ES-I3 (cell line): ENCODE measurements at regions not wholly inside any gene's neighbourhood (a gene's known extent, or its start where the extent isn't known, plus 50 kb on each side); places are given as distances from the start of the nearest gene placed in this dataset.

Source experiments
- H3K36me3 ChIP-seq: 2 replicates; pipeline ENCODE4 v1.6.1; 2013; ENCODE audit warnings: mild to moderate bottlenecking, low read length, control low read depth, moderate library complexity; ENCODE audit not compliant: insufficient read depth
- H3K4me1 ChIP-seq: 2 replicates; pipeline ENCODE4 v1.6.1; 2013; ENCODE audit warnings: mild to moderate bottlenecking, control low read depth, low read length; ENCODE audit not compliant: insufficient read depth
- H3K9ac ChIP-seq: 2 replicates; pipeline ENCODE4 v1.6.1; 2013; ENCODE audit warnings: low read depth, mild to moderate bottlenecking, low read length, moderate library complexity
- H3K9me3 ChIP-seq: 2 replicates; pipeline ENCODE4 v1.6.1; 2013; ENCODE audit warnings: mild to moderate bottlenecking, low read length, moderate library complexity; ENCODE audit not compliant: control insufficient read depth, insufficient read depth

DNA sequence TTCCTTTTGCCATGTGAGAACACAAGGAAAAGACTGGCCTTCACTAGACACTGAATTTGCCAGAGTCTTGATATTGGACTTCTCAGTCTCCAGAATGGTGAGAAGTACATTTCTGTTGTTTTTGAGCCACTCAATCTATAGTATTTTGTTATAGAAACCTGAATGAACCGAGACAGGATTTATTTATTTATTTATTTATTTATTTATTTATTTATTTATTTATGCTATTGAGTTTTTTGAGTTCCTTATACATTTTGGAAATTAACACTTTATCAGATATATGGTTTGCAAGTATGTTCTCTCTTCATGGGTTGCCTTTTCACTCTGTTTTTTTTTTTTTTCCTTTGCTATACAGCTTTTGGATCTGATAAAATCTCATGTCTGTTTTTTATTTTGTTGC lies 319.0 kb upstream of the PCDH20 start:
- H3K36me3 ChIP-seq = no peaks in the 10 kb centered on the region
- H3K9me3 ChIP-seq = no peaks in the 10 kb centered on the region
- H3K4me1 ChIP-seq = peaks cover 4% of the 10 kb centered on the region; the same call in 1 of the 2 replicates
- H3K9ac ChIP-seq = no peak overlapping the region

DNA sequence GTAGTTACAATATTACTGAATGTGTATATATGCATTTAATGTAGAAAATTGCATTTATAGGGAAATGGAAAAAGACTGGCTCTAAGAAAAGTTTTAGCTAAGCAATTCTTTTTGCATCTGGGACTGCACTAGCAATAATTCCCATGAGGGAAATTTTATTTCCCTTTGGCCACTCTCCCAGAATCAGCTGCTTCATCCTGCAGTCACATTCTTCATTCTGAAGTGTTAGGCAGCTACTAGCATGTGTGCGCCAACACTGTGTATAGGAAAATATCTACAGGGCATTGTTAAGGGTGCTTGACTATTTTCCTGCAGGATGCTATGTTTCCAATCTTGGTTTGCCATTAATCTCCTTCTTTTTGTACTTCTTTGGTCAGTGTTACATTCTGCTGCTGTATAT lies 312.8 kb upstream of the PCDH20 start:
- 0 out of 2 replicates have a peak, but pooled peaks cover 5% of the 10 kb centered on the region for H3K4me1 ChIP-seq
- no peaks in the 10 kb centered on the region for H3K36me3 ChIP-seq
- no peaks in the 10 kb centered on the region for H3K9me3 ChIP-seq
- no peak overlapping the region for H3K9ac ChIP-seq

DNA sequence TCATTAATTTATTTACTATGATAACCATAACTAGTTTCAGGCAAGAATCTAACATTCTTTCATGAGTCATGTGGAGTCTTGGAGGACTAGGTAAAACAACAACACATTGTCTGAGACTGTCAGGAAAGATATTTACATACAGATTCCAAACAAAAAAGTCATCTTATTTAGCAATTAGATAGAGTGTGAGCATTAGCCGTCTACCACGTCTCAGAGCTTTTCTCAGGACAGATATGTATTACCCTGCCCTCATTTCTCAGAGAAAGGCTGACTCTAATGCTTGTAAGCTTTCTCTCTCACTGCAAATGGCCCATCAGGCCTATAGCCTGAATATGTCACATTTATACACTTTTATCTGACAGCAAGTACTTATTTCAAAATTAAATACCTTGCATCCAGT lies 312.1 kb upstream of the PCDH20 start:
- Histone ChIP-seq H3K4me1 (0 out of 2 replicates have a peak, but pooled peaks cover 5% of the 10 kb centered on the region), H3K36me3 (no peaks in the 10 kb centered on the region), H3K9me3 (no peaks in the 10 kb centered on the region), H3K9ac (no peak overlapping the region)

DNA sequence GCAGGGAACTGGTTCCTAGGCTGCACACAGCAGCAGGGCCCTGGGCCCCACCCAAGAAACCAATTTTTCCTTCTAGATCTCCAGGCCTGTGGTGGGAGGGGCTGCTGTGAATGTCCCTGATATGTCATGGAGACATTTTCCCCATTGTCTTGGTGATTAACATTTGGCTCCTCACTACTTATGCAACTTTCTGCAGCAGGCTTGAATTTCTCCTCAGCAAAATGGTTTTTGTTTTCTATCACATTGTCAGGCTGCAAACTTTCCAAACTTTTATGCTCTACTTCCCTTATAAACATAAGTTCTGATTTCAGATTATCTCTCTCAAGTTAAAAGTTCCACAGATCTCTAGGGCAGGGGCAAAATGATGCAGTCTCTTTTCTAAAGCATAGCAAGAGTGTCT lies 310.2 kb upstream of the PCDH20 start:
- no peaks in the 10 kb centered on the region for H3K36me3 ChIP-seq
- H3K9ac ChIP-seq = no peak overlapping the region

DNA sequence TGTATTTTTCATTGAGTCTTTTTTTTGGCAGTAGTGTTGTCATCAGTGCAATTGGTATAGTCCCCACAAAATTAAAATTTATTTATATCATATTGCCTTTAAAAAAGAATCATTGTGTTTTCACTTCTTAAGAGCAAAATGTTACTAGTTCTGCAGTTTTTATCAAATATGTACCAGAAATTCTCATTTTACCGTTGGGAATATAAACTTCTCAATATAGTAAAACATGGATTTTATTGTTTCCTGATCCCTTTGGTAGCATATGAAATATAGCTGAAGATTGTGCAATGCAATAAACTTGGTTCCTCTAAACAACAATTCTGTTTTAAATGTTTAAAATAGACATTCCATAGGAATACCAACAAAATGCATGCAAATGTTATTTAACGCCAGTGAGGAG lies 306.5 kb upstream of the PCDH20 start:
- Histone ChIP-seq H3K9ac (no peak overlapping the region), H3K9me3 (no peaks in the 10 kb centered on the region), H3K4me1 (no peaks in the 10 kb centered on the region), H3K36me3 (no peaks in the 10 kb centered on the region)

More for the DNA sequence above, 310.2 kb upstream of the PCDH20 start:
- 0 out of 2 replicates have a peak, but pooled peaks cover 5% of the 10 kb centered on the region for H3K4me1 ChIP-seq
- H3K9me3 ChIP-seq = no peaks in the 10 kb centered on the region

DNA sequence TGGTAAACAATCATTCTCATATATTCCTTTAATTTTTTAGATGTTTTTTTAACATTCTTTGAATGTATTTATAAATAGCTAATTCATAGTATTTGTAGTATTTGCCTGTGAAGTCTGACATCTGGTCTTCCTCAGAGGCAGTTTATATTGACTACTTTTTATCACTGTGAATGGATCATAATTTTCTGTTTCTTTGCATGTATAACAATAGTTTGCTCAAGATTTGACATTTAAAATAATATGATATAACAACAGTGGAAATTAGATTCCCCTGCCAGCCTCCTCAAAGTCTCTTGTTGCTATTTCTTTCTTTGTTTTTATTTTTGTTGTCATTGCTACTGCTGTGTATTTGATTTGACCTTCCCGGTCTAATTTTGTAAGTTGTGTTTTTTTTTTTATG lies 297.0 kb upstream of the PCDH20 start:
- H3K9ac ChIP-seq = no peak overlapping the region
- H3K36me3 ChIP-seq = no peaks in the 10 kb centered on the region
- H3K4me1 ChIP-seq = no peaks in the 10 kb centered on the region
- H3K9me3 ChIP-seq = no peaks in the 10 kb centered on the region

DNA sequence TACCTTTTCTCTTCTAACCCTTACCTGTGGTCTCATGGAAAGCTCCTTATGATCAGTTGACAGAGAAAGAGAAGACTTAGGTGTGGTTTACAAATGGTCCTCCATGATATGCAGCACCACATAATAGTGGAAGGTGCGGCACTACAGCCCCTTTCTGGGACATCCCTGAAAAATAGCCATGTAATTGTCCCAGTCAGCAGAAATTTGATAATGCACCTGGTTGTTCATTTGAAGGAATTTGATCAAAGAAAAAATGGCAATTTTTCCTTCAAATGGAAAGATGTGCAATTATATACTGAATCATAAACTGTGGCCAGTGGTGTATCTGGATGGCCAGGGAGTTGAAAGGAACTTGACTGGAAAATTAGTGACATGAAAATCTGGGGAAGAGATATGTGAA lies 293.6 kb upstream of the PCDH20 start:
- Histone ChIP-seq H3K4me1 (no peaks in the 10 kb centered on the region), H3K9me3 (no peaks in the 10 kb centered on the region), H3K9ac (no peak overlapping the region), H3K36me3 (no peaks in the 10 kb centered on the region)

DNA sequence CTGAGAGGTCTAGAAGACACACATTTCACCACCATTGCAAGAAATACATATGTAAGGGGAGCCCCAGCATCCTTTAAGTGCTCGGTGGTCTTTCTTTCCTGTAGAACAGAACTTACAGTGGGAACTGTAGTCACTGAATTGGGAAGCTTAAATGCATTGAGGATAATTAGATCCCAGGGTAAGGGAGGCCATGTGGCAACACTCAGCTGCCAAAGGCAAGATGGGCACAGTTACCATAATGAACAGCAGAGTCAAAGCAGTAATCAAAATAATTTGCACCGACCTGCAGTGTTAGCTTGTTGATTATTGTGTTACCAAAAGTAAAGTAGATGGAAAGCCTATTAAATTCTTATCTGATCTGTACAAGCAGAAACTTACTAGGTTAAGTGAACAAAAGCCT lies 291.2 kb upstream of the PCDH20 start:
- no peak overlapping the region for H3K9ac ChIP-seq
- no peaks in the 10 kb centered on the region for H3K9me3 ChIP-seq

DNA sequence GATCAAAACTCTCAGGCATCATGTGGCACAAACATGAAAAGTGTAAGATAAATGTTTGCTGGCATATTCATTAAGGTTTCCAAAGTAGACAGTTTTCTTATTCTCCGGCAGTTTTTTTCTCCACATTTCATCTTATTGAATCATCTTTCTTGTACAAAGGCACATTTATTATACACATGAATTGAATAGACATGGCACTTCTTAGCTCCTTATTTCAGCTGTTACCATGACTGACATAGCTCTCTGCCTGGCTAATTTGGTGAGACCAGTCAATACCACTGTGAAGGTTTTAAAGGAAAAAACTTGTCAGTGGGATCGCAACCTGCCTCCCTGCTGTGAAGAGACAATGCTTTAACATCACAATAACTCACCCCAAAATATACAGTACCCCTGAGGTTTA lies 285.0 kb upstream of the PCDH20 start:
- H3K4me1 ChIP-seq = no peaks in the 10 kb centered on the region
- H3K9ac ChIP-seq = no peak overlapping the region
- no peaks in the 10 kb centered on the region for H3K9me3 ChIP-seq
- H3K36me3 ChIP-seq = no peaks in the 10 kb centered on the region

More for the DNA sequence above, 291.2 kb upstream of the PCDH20 start:
- Histone ChIP-seq H3K36me3 (no peaks in the 10 kb centered on the region), H3K4me1 (no peaks in the 10 kb centered on the region)

DNA sequence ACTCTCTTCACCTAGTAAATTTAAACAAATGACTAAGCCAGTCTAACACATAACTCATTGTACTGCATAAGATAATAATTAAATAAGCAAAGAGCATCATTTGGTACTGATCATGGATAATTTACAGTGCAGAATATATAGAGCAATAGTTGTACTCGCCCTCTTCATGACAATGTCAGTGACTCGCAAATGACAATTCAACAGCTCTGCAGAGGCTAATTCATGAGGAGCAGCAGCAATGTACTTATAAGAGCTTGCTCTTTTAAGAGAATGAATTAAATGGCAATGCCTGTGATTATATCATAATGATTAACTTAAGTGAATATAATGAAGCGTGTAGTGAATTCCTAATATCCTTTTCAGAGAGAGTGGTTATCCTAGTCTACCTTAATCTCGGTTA lies 284.5 kb upstream of the PCDH20 start:
- Histone ChIP-seq H3K9ac (no peak overlapping the region), H3K36me3 (no peaks in the 10 kb centered on the region), H3K4me1 (no peaks in the 10 kb centered on the region), H3K9me3 (no peaks in the 10 kb centered on the region)

DNA sequence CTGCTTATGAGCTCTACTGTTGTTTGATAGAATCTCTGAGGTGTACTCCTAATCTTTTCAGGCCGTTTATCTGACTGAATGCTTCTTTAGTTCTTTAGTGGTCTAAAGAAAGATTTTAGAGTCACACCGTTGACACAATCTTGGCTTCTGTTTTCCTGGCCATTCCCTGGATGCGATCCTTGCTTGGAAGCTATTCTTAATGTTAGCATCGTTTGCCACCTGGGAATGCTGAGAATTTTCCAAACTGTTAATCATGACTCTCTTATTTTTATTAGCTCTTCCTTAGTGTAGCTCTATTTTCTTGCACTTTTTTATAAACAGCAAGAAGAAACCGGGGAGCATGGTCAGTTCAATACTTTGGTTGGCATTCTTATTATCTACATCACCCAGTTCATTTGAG lies 281.0 kb upstream of the PCDH20 start:
- no peaks in the 10 kb centered on the region for H3K4me1 ChIP-seq
- no peaks in the 10 kb centered on the region for H3K36me3 ChIP-seq
- H3K9me3 ChIP-seq = no peaks in the 10 kb centered on the region
- no peak overlapping the region for H3K9ac ChIP-seq

DNA sequence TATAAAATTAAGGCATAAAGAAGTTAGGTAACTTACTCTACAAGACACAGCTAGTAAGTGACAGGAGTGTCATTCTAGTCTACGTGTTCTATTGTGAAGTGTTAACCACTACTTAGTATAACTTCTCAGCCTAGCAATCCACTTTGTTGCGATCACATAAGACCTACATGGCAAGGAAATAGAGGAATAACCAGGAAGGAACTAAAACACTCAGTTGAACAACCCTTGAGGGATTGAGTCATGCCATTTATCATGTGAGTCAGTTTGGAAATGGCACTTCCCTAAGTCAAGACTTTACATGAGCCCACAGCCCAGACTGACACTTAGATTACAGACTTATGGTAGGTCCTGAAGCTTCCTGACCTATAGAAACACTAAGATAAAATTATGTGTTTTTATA lies 279.5 kb upstream of the PCDH20 start:
- H3K4me1 ChIP-seq = no peaks in the 10 kb centered on the region
- no peaks in the 10 kb centered on the region for H3K9me3 ChIP-seq
- H3K36me3 ChIP-seq = no peaks in the 10 kb centered on the region
- H3K9ac ChIP-seq = no peak overlapping the region

DNA sequence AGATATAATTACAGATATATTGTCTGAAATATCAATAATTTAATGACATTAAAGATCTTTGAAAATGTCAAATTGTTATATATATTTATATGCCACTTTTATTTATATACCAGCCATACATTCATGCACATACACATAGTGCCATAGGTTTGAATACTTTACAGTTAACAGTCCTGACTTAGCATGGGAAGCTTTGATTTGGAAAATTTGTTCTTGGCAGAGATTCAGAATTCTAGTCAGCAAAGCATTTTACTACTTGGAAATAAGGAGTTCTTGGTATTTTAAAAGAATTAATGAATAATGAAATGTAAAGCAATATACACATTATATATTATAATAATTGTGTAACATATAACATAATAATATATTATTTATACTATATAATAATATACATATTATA lies 277.0 kb upstream of the PCDH20 start:
- no peaks in the 10 kb centered on the region for H3K36me3 ChIP-seq

DNA sequence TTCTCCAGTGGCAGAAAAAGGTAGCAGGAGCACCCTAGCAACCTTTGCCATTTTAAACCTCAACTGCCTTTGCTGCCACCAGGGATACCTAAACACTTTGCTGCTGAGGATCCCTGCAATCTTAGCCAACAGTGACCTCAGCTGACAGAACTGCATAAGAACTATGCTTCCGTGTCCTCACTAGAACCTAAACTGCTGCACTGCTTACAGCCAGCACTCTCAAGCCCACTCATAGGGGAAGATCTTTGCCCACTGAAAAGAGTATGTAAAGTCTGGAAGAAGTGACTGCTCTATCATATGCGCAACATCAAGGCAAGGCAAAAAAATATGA lies 270.0 kb upstream of the PCDH20 start:
- no peak overlapping the region for H3K9ac ChIP-seq
- H3K36me3 ChIP-seq = no peaks in the 10 kb centered on the region; the same call in 1 of the 2 replicates
- H3K4me1 ChIP-seq = no peaks in the 10 kb centered on the region

More for the DNA sequence above, 277.0 kb upstream of the PCDH20 start:
- Histone ChIP-seq H3K9me3 (no peaks in the 10 kb centered on the region), H3K9ac (no peak overlapping the region), H3K4me1 (no peaks in the 10 kb centered on the region)

DNA sequence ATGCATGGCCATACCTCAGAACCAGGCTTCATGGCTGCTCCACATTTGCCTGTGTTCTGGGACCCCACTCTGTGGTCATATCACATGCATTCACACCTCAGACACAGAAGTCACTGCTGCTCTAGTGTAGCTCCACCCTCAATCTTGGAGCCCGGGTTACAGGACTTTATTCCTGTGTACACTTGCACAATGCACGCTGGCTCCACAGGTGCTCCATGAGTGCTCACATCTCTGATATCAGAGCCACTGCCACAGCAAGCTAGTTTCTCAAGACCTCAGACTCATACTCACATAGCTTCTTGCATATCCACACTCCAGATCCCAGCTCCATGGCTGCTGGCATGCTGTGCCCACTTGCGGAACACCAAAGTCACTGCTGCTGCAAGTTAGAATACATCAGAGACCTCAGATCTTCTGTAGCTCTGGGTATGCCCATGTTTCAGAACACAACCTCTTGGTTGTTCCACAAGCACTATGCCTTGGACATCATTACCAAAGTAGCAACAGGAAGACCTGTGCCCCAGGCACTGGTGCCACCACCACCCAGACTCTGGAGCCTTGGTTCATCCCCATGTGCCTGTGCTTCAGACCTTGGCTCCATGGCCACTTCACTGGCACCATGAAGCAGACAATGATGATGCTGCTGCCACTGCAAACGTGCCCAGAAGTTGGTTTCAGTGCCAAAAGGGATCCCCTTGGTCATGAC lies 269.5 kb upstream of the PCDH20 start:
- Histone ChIP-seq H3K9me3 (peaks cover 3% of the 10 kb centered on the region; the same call in 1 of the 2 replicates), H3K4me1 (no peaks in the 10 kb centered on the region), H3K36me3 (no peaks in the 10 kb centered on the region; the same call in 1 of the 2 replicates), H3K9ac (no peak overlapping the region)

More for the DNA sequence above, 270.0 kb upstream of the PCDH20 start:
- peaks cover 3% of the 10 kb centered on the region; the same call in 1 of the 2 replicates for H3K9me3 ChIP-seq
